GM21786 (cell line): ENCODE measurements at regions not wholly inside any gene's neighbourhood (a gene's known extent, or its start where the extent isn't known, plus 50 kb on each side); places are given as distances from the start of the nearest gene placed in this dataset.

Experiments
- ATAC-seq: cut with Tn5 transposase; IDR thresholded peaks from one replicate; pipeline ENCODE4 v1.9.1; 2021; ENCODE audit not compliant: unreplicated experiment

DNA sequence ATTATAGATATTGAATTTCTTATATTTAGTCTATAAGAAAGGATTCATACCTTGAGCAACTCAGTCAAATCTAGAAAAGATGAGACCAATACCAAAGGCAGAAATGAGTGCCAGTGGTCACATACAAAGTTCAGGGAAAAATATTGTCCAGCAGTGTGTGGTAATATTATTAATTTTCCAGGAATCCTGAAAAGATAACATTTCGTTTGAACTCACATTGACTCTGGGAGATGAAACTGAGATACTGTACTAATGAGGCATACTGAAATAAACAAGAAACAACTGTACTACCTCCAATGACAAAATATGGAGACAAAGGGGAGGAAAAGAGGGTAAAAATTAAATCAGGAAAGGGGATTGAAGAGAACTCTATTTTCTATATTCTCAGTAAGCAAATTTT is 212.4 kb downstream of the TRAM1L1 start:
- no peak for ATAC-seq

DNA sequence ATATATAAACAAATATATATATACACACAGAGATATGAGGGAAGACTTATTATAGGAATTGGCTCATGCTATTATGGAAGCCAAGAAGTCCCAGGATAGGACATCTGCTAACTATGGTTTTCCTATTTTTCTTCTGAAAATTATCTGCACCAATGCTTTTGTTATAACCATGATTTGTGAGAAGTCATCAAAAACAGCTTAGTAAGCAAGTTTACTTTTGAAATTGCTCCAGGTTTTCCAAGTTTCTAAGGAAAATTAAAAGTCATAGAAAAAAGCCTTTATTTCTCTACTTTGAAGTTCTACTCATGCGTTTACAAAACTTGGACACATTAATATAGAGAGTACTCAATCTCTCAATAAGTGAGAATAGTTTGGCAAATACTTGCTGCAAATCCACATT is 213.1 kb downstream of the TRAM1L1 start:
- ATAC-seq = no peak

DNA sequence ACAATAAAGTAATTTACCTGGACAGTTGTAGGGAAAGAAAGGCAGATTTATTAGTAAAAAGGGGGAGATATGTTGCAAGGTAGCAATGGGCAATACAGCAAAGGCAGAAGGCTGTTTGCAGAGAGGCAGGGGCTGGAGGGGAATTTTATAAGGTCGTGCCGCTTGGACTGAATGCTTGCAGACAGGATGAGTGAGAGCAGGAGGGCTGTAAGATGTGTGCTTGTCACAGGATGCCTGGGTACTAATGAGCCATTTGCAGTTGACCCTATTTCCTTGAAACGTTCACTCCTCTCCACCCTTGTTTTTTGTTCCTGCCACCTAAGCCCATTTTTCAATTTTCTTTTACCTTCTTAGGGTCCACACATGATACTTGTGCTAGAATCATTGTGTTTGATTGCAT is 214.7 kb downstream of the TRAM1L1 start:
- no peak for ATAC-seq

DNA sequence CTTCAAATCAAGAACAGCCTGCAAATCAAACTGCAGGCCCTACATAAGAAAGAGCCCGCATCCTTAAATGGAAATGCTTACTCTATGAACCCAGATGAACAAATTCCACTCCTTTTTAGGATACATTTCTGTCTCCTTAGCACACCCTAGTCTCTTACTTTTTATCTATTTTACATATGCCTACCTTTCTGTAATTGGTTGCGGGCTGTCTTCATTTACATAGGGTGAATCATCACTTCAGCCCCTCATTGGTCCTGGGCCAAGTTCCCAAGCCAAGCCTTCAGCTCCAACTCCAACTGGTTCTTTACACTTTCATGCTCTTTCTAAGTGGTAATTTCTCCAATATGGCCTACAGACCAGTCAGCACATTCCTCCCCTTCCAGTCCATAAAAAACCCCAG is 219.3 kb downstream of the TRAM1L1 start:
- no peak for ATAC-seq

DNA sequence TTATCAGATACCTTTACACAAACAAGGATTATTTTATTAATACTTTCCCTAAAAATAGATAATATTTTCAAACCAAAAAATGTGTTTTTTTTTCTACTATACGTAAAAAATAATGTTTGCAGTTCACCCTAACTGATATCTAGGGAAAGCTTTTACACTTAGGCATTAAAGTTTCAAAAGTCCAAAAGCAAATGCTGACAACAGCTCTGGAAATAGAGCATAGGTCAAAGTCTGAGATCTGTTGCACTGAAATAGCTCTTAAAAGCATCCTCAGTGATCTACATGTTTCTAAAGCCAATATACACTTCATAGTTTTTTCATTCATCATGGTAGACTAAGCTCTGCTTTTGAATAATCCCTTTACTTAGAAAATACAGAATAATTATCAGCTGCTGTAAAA is 222.8 kb downstream of the TRAM1L1 start:
- no peak for ATAC-seq

DNA sequence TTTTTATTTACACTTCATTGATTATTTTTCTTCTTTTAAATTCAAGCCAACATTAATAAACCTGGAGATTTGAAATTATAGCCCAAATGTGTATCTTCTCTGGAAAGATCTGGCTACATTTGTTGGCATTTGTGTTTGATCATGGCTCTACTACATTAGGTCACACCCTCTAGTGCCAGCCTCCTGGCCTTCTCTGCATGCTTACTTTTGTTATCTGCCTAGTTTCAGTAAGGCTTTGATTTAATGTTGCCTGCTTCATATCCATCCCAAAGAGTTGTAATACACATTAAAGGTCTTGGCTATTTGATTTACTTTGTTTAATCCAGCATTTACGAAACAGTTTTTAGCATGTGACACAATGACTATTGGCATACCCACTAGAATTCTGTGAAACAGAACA is 224.5 kb downstream of the TRAM1L1 start:
- no peak for ATAC-seq

DNA sequence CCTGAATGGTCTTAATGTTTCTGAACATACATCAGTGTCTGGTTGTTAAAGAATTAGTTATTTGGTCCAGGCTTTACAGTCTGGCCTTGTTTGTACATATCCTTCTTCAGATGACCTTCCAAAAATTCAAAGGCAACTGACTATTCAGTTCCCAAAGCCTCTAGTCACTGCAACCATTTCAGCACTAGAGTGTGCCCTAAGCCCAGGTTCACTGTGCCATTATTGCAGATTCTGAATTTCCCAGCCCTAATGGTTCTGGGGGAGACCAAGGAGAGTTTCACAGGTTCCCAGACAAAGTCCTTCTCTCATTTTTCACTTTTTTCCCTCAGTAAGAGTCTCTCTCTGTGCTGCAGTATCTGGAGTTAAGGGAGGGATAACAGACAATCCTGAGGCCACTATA is 235.8 kb downstream of the TRAM1L1 start:
- no peak for ATAC-seq

DNA sequence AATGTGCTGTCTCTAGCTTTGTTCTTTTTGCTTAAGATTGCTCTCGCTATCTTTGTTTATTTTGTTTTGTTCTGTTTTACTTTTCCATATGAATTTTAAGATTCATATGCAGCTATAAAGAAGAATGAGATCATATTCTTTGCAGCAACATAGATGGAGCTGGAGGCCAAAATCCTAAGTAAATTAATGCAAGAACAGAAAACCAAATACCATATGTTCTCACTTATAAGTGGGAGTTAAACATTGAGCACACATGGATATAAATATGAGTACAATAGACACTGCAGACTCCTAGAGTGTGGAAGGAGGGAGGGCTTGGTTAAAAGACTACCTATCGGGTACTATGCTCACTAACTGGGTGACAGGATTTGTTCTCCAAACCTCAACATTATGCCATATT is 237.8 kb downstream of the TRAM1L1 start:
- no peak for ATAC-seq

DNA sequence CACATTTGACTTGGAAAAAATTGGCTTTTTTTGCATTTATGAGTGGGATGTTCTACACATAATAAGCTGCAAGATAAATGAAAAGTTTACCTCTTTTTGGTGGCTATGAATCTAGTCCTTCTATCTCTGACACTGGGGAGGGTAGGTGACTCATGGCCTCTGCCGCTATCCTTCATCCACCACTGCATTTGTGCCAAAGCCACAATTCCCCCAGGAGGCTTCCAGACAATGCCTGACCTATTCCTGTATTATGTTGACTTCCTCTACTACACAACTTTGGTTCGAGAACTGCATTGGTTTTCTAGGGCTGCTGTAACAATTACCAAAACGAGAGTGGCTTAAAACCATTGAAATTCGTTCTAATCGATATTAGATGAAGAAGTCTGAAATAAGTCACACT is 245.6 kb downstream of the TRAM1L1 start:
- ATAC-seq = no peak

DNA sequence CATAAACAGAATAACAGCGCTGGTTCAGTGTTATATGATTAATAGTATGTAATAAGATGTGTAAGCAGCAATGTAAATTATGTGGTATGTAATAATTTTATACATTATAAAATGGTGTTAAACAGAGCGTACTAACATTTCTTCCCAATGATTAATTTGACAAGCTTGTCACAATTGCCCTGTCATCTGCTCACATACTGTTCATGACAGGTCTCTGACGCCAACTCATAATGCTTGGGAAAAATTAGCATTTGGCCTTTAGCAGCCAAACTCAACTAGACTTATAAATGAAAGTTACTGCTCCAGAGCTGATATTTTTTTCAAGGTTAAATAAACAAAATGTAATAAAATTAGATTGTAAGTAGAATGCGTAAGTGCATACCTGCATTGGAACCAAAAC is 246.8 kb downstream of the TRAM1L1 start:
- ATAC-seq = no peak

DNA sequence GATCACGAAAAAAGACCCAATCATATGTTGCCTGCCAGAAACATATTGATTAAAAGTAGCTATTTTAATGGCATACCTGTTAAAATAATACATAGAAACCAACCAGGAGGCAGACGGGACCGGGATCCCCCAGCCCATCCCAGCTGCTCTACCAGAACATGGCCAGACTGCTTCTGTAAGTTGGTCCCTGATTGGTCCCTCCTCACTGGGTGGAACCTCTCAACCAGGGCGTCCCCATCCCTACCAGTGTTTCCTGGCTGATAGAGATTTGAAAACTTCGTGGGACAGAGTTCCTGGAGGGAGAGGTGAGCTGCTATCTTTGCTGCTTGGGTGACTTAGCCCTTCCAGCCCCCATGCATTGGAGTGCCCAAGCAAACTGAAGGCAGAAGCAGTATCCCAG is 256.2 kb downstream of the TRAM1L1 start:
- ATAC-seq = no peak

DNA sequence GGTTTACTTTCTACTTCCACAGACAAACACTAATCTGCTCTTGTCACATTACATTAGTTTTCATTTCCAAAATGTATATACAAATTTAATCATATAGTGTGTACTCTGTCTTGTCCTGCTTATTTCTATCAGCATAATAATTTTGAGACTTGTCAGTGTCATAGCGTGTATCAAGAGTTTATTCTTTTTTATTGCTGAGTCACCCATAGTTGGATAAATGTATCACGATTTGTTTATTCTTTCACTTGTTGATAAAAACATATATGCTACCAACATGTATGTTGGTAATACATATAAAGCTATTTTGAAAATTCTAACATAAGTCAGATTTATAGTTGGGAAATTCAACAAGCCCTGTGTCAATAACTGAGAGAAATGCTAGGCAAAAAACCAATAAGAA is 261.2 kb downstream of the TRAM1L1 start:
- ATAC-seq = no peak

DNA sequence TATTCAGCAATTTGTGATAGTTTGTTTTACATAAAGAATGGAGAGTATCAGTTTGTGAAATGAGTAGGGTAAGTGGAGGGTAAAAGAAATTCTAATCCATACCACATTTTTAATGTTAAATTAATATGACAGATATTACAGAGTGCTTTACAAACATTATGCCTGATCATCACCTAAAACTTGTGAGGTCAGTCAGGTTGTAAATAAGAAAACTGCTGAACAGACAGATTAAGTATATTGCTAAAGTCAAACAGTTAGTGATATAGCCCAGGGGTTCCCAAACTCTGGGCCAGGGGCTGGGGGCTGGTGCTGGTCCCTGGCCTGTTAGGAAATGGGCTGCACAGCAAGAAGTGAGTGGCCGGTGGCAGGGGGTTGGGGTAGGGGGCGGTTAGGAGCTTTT is 273.6 kb downstream of the TRAM1L1 start:
- ATAC-seq = no peak

DNA sequence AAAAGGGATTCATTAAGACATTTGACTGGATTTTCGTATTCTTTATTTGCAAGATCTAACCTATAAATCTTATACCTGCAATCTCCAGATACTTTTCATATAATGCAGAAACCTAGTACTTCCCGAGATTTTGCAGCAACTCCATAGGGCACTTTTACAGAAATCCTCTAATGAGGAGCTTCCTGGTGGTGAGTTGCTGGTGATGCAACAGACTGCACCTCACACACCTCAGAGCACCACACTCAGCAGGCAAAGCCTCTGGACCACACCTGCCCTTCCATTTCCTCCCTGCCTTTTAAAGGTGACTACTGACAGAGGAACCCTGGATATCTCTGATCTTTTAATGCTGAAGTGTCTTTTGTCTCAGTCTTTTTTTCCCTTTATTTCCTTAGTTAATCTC is 289.4 kb downstream of the TRAM1L1 start:
- no peak for ATAC-seq

DNA sequence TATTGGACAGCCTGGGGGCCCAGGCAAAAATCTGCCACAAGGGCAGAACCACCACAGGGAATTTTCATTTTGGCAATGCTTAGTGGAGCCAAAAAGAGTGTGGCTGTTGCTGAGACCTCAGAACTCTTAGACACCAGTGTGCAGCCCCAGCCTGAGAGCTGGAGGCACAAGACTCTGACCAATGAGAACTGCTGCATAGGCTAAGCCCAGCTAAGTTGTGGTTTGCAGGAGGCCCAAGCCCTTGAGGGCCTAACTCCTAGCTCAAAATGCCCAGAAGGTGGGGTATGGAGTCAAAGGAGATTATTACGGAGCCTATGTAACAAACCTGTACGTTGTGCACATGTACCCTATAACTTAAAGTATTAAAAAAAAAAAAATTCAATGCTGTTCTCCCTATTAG is 296.7 kb downstream of the TRAM1L1 start:
- ATAC-seq = no peak

DNA sequence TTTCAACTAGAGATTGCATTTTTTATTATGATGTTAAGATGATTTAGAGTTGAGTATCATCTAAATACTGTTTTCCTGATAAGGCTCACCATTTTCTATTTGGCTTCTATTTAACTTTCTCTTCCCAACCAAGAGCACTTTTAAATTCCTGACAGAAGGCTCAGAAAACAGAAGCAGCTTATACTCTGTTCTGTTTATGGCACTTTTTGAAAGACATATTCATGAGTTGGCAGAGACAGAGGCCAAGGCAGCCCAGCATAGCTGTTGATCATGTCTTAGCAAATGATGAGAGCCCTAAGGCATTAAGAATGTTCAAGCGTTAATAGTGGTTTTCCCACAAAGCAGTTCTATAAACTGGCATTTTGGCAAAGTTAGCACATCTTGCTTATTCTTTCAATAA is 330.3 kb downstream of the TRAM1L1 start:
- ATAC-seq = no peak

DNA sequence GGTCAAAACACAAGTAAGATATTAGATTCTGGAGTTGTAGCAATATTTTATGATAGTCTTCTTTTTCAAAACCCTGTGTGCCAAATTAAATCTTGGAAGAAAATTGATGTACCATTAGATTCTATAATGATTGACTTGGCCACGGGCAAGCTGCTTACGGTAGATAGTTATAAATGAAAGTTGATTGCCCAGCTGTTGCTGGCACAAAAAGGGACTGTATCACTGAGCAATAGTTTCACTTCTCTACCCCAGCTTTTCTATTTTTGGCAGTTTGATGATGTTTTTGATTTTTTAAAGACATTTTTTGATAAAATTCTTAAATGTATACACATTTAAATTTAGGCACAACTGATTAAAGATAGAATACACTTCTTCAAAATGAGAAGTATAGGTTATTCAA is 333.3 kb downstream of the TRAM1L1 start:
- no peak for ATAC-seq

DNA sequence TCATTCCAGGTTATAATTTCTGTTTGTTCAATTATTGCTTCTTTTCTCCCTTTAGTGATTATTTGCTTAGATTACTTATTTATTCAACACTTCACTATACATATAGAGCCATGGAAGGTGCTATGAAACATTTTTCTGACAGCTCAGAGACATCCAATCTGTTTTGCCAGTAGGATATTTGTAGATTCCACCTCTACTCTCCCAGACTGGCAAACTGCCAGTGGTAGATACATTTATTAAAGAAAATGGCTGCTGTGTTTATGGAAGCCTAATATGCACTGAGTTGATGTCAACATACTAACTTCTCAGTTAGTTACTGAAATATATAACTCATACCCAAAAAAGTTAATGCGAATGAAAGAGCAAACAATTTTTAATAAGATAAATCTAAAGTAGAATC is 348.6 kb downstream of the TRAM1L1 start:
- ATAC-seq = no peak

DNA sequence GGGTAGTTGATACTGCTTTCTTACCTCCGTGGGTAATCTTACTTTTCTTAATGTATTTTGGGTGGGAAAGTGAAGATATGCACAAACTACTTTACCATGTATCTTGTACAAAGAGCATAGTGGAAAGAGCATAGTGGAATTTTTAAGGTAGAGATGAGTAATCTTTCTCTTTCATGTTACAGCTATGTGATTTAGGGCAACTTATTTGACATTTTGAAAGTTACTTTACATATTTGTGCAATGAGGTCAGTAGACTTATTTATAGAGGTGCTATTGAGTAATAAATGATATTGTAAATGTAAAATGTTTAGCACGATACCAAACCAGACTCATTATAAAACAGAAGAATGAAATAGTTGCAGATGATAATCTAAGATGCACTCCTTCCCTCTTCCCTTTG is 351.2 kb downstream of the TRAM1L1 start:
- ATAC-seq = no peak

DNA sequence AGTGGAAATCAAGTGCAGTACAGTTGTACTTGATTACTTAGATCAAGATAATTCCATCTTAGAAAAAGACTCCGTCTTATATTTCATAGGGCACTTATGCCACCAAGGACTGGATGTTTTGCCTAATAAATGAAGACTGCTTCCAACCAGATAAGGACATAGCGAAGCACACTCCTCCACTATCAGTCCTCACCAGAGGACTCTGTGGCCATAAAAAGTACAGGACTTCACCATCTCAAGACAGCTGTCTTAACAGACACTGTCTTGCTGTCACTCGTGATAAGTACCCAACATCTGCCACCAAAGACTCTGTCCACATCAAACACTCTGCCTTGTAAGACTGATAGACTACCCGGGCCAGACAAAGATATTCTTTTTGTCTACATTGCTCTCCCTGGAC is 352.0 kb downstream of the TRAM1L1 start:
- no peak for ATAC-seq

DNA sequence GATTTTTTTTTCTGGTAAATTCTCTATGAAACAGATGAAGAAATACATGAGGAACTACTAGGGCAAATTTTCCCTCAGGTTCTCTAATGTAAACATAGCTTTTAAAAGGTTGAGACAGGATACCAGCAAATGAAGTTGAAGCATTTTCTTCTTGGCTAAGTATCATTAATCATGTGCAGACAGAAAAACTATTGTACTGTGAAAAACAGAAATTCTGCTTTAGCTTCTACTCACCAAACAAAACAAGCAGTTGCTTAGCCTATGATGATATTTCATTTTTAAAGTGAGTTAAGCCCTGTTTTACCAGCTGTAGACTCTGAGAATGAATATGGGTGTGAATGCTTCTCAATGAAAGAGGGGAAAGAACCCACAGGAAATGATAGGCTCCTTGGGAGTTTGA is 358.9 kb downstream of the TRAM1L1 start:
- no peak for ATAC-seq

DNA sequence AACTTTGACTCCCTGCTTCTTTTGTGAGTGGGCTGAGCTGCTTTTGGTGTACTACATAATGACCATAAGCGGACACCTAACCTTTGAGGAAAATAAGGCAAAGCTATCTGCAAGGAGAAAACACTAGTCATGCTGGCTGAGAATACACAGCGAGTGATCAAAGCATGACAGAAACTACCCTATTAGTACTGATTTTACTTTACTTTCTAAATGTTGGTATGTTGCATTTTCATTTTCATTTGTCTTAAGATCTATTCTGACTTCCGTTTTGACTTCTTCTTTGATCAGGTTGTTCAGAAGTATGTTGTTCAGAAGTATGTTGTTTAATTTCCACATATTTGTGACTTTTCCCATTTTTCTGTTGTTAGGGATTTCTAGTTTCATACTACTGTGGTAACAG is 361.1 kb downstream of the TRAM1L1 start:
- peak; percentile 99 for ATAC-seq

DNA sequence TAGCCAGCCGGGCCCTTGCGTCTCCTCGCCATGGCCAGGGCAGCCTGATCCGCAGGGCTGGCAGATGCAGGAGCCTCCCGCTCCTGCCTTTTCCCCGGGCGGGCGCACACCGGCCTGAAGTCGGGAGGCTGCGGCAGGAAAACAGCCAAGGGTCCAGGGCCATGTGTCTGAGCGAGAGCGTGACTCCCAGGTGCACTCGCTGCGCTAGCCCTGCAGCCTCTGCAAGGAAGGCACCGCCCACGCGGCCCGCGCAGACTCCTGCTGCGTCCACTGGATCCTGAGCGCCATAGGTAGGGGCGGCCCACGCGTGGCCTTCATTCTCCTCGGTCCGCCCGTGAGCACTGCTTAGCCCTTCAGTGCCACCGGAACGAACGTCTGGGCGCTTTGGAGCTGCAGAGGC is 379.9 kb downstream of the TRAM1L1 start:
- no peak for ATAC-seq

DNA sequence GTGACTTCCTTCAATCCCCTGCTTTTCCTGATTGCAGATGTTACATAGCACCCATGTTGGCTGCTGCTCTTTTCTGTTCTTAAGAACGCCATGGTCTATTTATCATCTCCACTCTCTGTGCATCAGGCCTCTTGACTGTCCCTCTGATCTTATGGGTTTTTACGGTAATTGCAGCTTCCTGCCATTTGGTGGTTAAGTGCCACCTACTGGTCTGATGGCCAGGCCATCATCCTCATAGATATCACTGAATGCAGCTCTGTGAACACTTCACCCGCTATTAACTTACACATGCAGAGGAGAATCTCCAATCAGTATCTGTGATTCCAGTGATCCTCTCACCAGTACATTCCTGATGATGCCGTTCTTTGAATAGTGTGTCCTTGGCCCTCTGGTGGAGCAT is 382.4 kb downstream of the TRAM1L1 start:
- ATAC-seq = no peak
